IMR-90 (cell line): ENCODE measurements at regions not wholly inside any gene's neighbourhood (a gene's known extent, or its start where the extent isn't known, plus 50 kb on each side); places are given as distances from the start of the nearest gene placed in this dataset.

Experiments
- ATAC-seq: fragments of 200-7000 bp; cut with Tn5 transposase; 2 replicates; pipeline ENCODE4 v1.9.1; 2020; ENCODE audit warnings: low read depth, mild to moderate bottlenecking, moderate library complexity
- BruUV-seq: library from RNA; stranded (reverse); fragments of 400-500 nt; replicated peaks from 2 replicates; lab custom pipeline; 2021; lab: Mats Ljungman, UMichigan
- CTCF ChIA-PET: fragments of 300-600 bp; formaldehyde crosslinking; extraction: SDS; loops from one replicate; lab custom pipeline; 2021; ENCODE audit warnings: antibody characterized with exemption; lab: Yijun Ruan, JAX
- POLR2A ChIA-PET: fragments of 300-600 bp; sonication (Branson Sonifier 250); formaldehyde crosslinking; loops from one replicate; lab custom pipeline; 2022; ENCODE audit warnings: antibody characterized with exemption; ENCODE audit not compliant: unreplicated experiment; lab: Charles Lee
- DNase-seq: peaks from one replicate; pipeline ENCODE4 v3.0.0; 2013
- H2AFZ ChIP-seq: replicated peaks from 2 replicates; pipeline ENCODE3; 2013; ENCODE audit warnings: low read length, mild to moderate bottlenecking; ENCODE audit not compliant: poor library complexity
- H2AK5ac ChIP-seq: 2 replicates; pipeline ENCODE4 v1.6.1; 2013; ENCODE audit warnings: low read depth, low read length, inconsistent platforms
- H2AK9ac ChIP-seq: replicated peaks from 2 replicates; pipeline ENCODE3; 2013; ENCODE audit warnings: mild to moderate bottlenecking, low read depth, low read length, moderate library complexity; ENCODE audit not compliant: poor library complexity
- H2BK120ac ChIP-seq: 2 replicates; pipeline ENCODE4 v1.6.1; 2013; ENCODE audit warnings: low read depth, low read length, inconsistent platforms
- H2BK15ac ChIP-seq: 3 replicates; pipeline ENCODE4 v1.6.1; 2013; ENCODE audit warnings: low read depth, low read length, inconsistent platforms
- H2BK20ac ChIP-seq: 2 replicates; pipeline ENCODE4 v1.6.1; 2013; ENCODE audit warnings: low read depth, mild to moderate bottlenecking, inconsistent platforms, low read length, moderate library complexity
- H2BK5ac ChIP-seq: 2 replicates; pipeline ENCODE4 v1.6.1; 2013; ENCODE audit warnings: mild to moderate bottlenecking, low read depth, low read length, inconsistent platforms; ENCODE audit not compliant: poor library complexity, severe bottlenecking
- H3K14ac ChIP-seq: replicated peaks from 2 replicates; pipeline ENCODE4 v1.6.1; 2013; ENCODE audit warnings: low read depth, low read length, inconsistent platforms
- H3K18ac ChIP-seq: 2 replicates; pipeline ENCODE4 v1.6.1; 2013; ENCODE audit warnings: low read depth, low read length, control low read depth
- H3K23ac ChIP-seq: 2 replicates; pipeline ENCODE4 v1.6.1; 2013; ENCODE audit warnings: low read depth, low read length, inconsistent platforms
- H3K27ac ChIP-seq: 2 replicates; pipeline ENCODE4 v1.5.1; 2013; ENCODE audit warnings: mild to moderate bottlenecking, control low read depth, low read length; ENCODE audit not compliant: insufficient read depth
- H3K27me3 ChIP-seq: 2 replicates; pipeline ENCODE4 v1.6.1; 2013; ENCODE audit warnings: low read length; ENCODE audit not compliant: control insufficient read depth, insufficient read depth
- H3K36me3 ChIP-seq: 2 replicates; pipeline ENCODE4 v1.6.1; 2013; ENCODE audit warnings: low read length, mixed read lengths; ENCODE audit not compliant: control insufficient read depth, insufficient read depth
- H3K4ac ChIP-seq: 2 replicates; pipeline ENCODE4 v1.6.1; 2013; ENCODE audit warnings: low read depth, low read length, inconsistent platforms
- H3K4me1 ChIP-seq: 2 replicates; pipeline ENCODE4 v1.6.1; 2013; ENCODE audit warnings: low read length, mixed read lengths; ENCODE audit not compliant: control insufficient read depth, insufficient read depth
- H3K4me2 ChIP-seq: 2 replicates; pipeline ENCODE4 v1.6.1; 2013; ENCODE audit warnings: low read depth, mild to moderate bottlenecking, control low read depth, low read length, moderate library complexity
- H3K4me3 ChIP-seq: 2 replicates; pipeline ENCODE4 v1.5.1; 2013; ENCODE audit warnings: low read depth, mild to moderate bottlenecking, control low read depth, low read length, moderate library complexity; ENCODE audit not compliant: insufficient read depth
- H3K56ac ChIP-seq: 2 replicates; pipeline ENCODE4 v1.6.1; 2013; ENCODE audit warnings: low read length, inconsistent platforms; ENCODE audit not compliant: insufficient read depth; ENCODE audit errors: extremely low read depth
- H3K79me1 ChIP-seq, 2 experiments: 2 replicates each; pipeline ENCODE4 v1.6.1; 2013; ENCODE audit warnings: low read length in 2 of 2, inconsistent platforms in 1 of 2, low read depth in 1 of 2
- H3K9ac ChIP-seq: 2 replicates; pipeline ENCODE4 v1.6.1; 2013; ENCODE audit warnings: low read depth, low read length, control low read depth
- H3K9me1 ChIP-seq: 2 replicates; pipeline ENCODE4 v1.6.1; 2013; ENCODE audit warnings: low read length, inconsistent platforms; ENCODE audit not compliant: insufficient read depth
- H3K9me3 ChIP-seq: 2 replicates; pipeline ENCODE4 v1.6.1; 2013; ENCODE audit warnings: low read length; ENCODE audit not compliant: control insufficient read depth, insufficient read depth
- H4K20me1 ChIP-seq: 2 replicates; pipeline ENCODE4 v1.6.1; 2013; ENCODE audit warnings: low read length, inconsistent platforms; ENCODE audit not compliant: insufficient read depth
- H4K5ac ChIP-seq: 2 replicates; pipeline ENCODE4 v1.6.1; 2013; ENCODE audit warnings: mild to moderate bottlenecking, low read depth, low read length, control low read depth
- H4K8ac ChIP-seq, 2 experiments: 2 replicates each; pipeline ENCODE4 v1.6.1; 2013; ENCODE audit warnings: low read depth in 2 of 2, low read length in 2 of 2, control low read depth in 1 of 2, inconsistent platforms in 1 of 2
- H4K91ac ChIP-seq: 2 replicates; pipeline ENCODE4 v1.6.1; 2013; ENCODE audit warnings: low read depth, low read length, inconsistent platforms; ENCODE audit not compliant: insufficient read depth
- BHLHE40 ChIP-seq: fragments of 150-350 bp; IDR thresholded peaks from 2 replicates; pipeline ENCODE4 v1.6.1; 2016; ENCODE audit warnings: mild to moderate bottlenecking, low read depth, low read length
- CTCF ChIP-seq: conservative IDR thresholded peaks from 2 replicates; pipeline ENCODE4 v1.5.1; 2012; ENCODE audit warnings: mild to moderate bottlenecking, low read depth, low read length, improper control_type of control experiment
- ELK1 ChIP-seq: fragments of 150-350 bp; IDR thresholded peaks from 2 replicates; pipeline ENCODE4 v1.6.1; 2016; ENCODE audit warnings: low read depth, mild to moderate bottlenecking, low read length, moderate library complexity, borderline replicate concordance
- FOS ChIP-seq: fragments of 150-350 bp; IDR thresholded peaks from 2 replicates; pipeline ENCODE4 v1.6.1; 2016; ENCODE audit warnings: low read depth, low read length
- MAFK ChIP-seq: IDR thresholded peaks from 2 replicates; pipeline ENCODE4 v1.6.1; 2012; ENCODE audit warnings: low read depth, low read length, improper control_type of control experiment
- MXI1 ChIP-seq: IDR thresholded peaks from 2 replicates; pipeline ENCODE4 v1.6.1; 2012; ENCODE audit warnings: low read depth, mild to moderate bottlenecking, low read length, moderate library complexity, borderline replicate concordance
- NFE2L2 ChIP-seq: fragments of 150-350 bp; IDR thresholded peaks from 2 replicates; pipeline ENCODE4 v1.6.1; 2016; ENCODE audit warnings: low read depth, mild to moderate bottlenecking, low read length
- RAD21 ChIP-seq: IDR thresholded peaks from 2 replicates; pipeline ENCODE4 v1.6.1; 2012; ENCODE audit warnings: low read length, improper control_type of control experiment
- RCOR1 ChIP-seq: IDR thresholded peaks from 2 replicates; pipeline ENCODE4 v1.6.1; 2012; ENCODE audit warnings: mild to moderate bottlenecking, low read length, improper control_type of control experiment; ENCODE audit not compliant: insufficient replicate concordance
- RFX5 ChIP-seq: IDR thresholded peaks from 2 replicates; pipeline ENCODE4 v1.8.0; 2012; ENCODE audit warnings: low read depth, mild to moderate bottlenecking, low read length, moderate library complexity
- SMC3 ChIP-seq: fragments of 150-350 bp; IDR thresholded peaks from 2 replicates; pipeline ENCODE4 v1.6.1; 2016; ENCODE audit warnings: low read depth, mild to moderate bottlenecking, antibody characterized with exemption, low read length, moderate library complexity
- WGBS, 2 experiments: methylation state at CpG; one replicate each; pipeline versions ENCODE4 v1.1.5 to v1.1.7; 2013; ENCODE audit warnings: missing lambda C conversion rate in 2 of 2; ENCODE audit not compliant: insufficient read length in 1 of 2; ENCODE audit errors: extremely low coverage in 2 of 2; 5-methylcytosine and 5-hydroxymethylcytosine counted together
- dilution Hi-C: fragments of 300-500 bp; cut with HindIII; formaldehyde crosslinking; loops from one replicate; pipeline ENCODE4 v1.14.3; 2018; ENCODE audit warnings: low sequenced_read_pairs; ENCODE audit not compliant: unreplicated experiment
- in situ Hi-C: fragments of 300-500 bp; cut with MboI; formaldehyde crosslinking; loops from 3 replicates; pipeline ENCODE4 v1.14.3; 2019; ENCODE audit warnings: low sequenced_read_pairs, inconsistent platforms, mixed read lengths
- intact Hi-C: fragments of 100-400 bp; cut with micrococcal nuclease; formaldehyde crosslinking; loops from 2 replicates; pipeline ENCODE4 v1.10.0; 2022

- Histone ChIP-seq H3K27ac (no peak overlapping the region), H3K4ac (no peak overlapping the region), H4K20me1 (no peaks in the 10 kb centered on the region), H4K91ac (no peak overlapping the region), H3K4me3 (no peak overlapping the region), H3K9ac (no peak overlapping the region), H3K4me2 (no peak overlapping the region), H3K18ac (no peak overlapping the region), H3K27me3 (no peaks in the 10 kb centered on the region), H3K23ac (no peak overlapping the region), H2AK5ac (no peak overlapping the region), H2AFZ (no peak overlapping the region), H3K9me1 (no peaks in the 10 kb centered on the region), H2BK15ac (no peak overlapping the region), H3K56ac (no peak overlapping the region), H4K5ac (no peak overlapping the region), H3K9me3 (no peaks in the 10 kb centered on the region), H4K8ac (no peak overlapping the region), H2BK5ac (no peak overlapping the region), H2AK9ac (no peak overlapping the region), H2BK120ac (no peak overlapping the region), H3K4me1 (no peaks in the 10 kb centered on the region), H3K79me1 (no peaks in the 10 kb centered on the region), H3K14ac (no peak overlapping the region), H2BK20ac (no peak overlapping the region), H3K36me3 (no peaks in the 10 kb centered on the region)
- no peak for TF ChIP-seq FOS
- TF ChIP-seq ELK1: no peak
- no peak for TF ChIP-seq SMC3
- no peak for TF ChIP-seq RCOR1
- no peak for TF ChIP-seq MXI1
- TF ChIP-seq RAD21: no peak
- TF ChIP-seq CTCF: no peak
- no peak for TF ChIP-seq NFE2L2
- TF ChIP-seq RFX5: no peak
- TF ChIP-seq MAFK: no peak
- TF ChIP-seq BHLHE40: no peak
- CTCF ChIA-PET: no interaction called here
- no TSS peak for BruUV-seq
- POLR2A ChIA-PET: no interaction called here
- ATAC-seq (no peak), DNase-seq (no peak)
- intact Hi-C loops: no loop called here
- WGBS, 2 experiments: no CpG with 5 or more reads among the region's 6 CpGs
- in situ Hi-C loops: no loop called here
- dilution Hi-C loops: no loop called here
Measured at GRCh38 chr16:77509796-77510195, 75.0 kb upstream of the ADAMTS18 start.
